ENCODE measurements at regions not wholly inside any gene's neighbourhood (a gene's known extent, or its start where the extent isn't known, plus 50 kb on each side); places are given as distances from the start of the nearest gene placed in this dataset.

DNA sequence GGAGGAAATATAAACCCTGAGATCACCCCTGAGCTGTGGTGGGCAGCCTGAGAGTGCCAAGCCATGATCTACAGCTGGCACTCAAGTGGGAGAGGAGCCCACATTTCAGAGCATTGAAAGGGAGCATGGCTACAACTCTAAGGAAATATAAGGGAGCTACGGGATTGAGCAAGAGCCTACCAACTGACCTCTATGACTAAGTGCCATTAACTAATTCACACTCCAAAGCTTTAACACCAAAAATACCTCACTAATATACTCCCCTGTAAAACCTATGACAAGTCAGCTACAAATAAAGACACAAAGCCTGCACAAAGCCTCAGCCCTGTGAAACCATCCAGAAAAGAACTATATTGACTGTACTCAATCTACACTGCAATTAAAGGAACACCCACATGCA is 286.8 kb upstream of the RPS23 start:
- Histone ChIP-seq H3K4me3 (no peak overlapping the region), H3K36me3 (no peaks in the 10 kb centered on the region), H3K27me3 (no peaks in the 10 kb centered on the region), H3K9me3 (no peaks in the 10 kb centered on the region), H3K27ac (no peak overlapping the region), H3K4me1 (no peaks in the 10 kb centered on the region)
- intact Hi-C loops (cut with DNase I; ENCODE audit: low total_unique reads): no loop called here
- no peak for TF ChIP-seq POLR2A (IDR thresholded peaks at IDR 0.05)
- TF ChIP-seq, protein P1, sequence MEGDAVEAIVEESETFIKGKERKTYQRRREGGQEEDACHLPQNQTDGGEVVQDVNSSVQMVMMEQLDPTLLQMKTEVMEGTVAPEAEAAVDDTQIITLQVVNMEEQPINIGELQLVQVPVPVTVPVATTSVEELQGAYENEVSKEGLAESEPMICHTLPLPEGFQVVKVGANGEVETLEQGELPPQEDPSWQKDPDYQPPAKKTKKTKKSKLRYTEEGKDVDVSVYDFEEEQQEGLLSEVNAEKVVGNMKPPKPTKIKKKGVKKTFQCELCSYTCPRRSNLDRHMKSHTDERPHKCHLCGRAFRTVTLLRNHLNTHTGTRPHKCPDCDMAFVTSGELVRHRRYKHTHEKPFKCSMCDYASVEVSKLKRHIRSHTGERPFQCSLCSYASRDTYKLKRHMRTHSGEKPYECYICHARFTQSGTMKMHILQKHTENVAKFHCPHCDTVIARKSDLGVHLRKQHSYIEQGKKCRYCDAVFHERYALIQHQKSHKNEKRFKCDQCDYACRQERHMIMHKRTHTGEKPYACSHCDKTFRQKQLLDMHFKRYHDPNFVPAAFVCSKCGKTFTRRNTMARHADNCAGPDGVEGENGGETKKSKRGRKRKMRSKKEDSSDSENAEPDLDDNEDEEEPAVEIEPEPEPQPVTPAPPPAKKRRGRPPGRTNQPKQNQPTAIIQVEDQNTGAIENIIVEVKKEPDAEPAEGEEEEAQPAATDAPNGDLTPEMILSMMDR (IDR thresholded peaks at IDR 0.05): no peak
- no peak for DNase-seq

DNA sequence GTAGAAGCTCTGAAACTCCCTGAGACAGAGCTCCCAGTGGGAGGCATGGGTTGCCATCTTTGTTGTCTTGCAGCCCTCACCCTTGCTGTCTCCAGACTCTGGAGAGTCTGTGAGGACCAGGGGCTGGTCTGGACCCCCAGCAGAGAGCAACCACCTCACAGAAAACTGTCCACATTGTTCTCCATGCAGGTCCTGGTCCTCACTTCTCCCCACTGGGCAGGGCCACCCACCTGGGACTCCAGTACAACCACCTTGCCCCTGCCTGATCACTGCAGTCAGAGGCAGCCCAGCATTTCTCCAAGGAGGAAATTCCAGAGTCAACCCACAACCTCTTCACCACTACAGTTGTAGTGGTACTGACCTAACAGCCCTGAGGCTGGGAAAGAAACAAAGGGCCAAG is 285.6 kb upstream of the RPS23 start:
- Histone ChIP-seq H3K4me3 (no peak overlapping the region), H3K27me3 (no peaks in the 10 kb centered on the region), H3K4me1 (no peaks in the 10 kb centered on the region), H3K27ac (no peak overlapping the region), H3K9me3 (no peaks in the 10 kb centered on the region), H3K36me3 (no peaks in the 10 kb centered on the region)
- intact Hi-C loops (cut with DNase I; ENCODE audit: low total_unique reads): no loop called here
- DNase-seq: no peak
- TF ChIP-seq POLR2A (IDR thresholded peaks at IDR 0.05): no peak
- TF ChIP-seq, protein P1 (IDR thresholded peaks at IDR 0.05): no peak

DNA sequence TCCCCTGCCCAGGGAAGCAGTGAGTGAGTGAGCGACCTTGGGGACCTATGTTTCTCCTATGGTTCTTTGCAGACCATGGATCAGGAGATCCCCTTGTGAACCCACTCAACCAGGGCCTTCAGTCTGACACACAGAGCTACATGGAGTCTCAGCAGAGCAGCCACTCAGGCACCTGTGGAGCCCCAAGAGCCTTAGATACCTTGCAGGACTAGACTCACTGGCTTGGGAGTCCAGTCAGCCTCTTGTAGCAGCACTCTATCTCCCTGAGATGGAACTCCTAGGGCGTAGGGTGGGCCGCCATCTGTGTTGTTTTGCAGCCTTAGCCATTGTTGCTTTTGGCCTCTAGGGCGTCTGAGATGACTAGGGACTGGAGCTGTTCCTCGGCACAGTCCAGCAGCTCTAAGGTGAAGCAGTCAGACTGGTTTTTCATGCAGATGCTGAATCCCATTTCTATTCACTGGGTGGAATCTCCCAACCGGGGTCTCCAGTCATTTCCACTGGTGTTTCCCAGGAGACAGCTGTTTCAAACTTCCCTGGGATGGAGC is 284.6 kb upstream of the RPS23 start:
- H3K4me1 ChIP-seq: no peaks in the 10 kb centered on the region
- intact Hi-C loops (cut with DNase I; ENCODE audit: low total_unique reads): no loop called here
- no peak for DNase-seq
- H3K36me3 ChIP-seq: no peaks in the 10 kb centered on the region
- H3K27ac ChIP-seq: no peak overlapping the region
- no peak overlapping the region for H3K4me3 ChIP-seq
- no peaks in the 10 kb centered on the region for H3K27me3 ChIP-seq
- TF ChIP-seq, protein P1 (IDR thresholded peaks at IDR 0.05): no peak
- no peak for TF ChIP-seq POLR2A (IDR thresholded peaks at IDR 0.05)
- no peaks in the 10 kb centered on the region for H3K9me3 ChIP-seq

DNA sequence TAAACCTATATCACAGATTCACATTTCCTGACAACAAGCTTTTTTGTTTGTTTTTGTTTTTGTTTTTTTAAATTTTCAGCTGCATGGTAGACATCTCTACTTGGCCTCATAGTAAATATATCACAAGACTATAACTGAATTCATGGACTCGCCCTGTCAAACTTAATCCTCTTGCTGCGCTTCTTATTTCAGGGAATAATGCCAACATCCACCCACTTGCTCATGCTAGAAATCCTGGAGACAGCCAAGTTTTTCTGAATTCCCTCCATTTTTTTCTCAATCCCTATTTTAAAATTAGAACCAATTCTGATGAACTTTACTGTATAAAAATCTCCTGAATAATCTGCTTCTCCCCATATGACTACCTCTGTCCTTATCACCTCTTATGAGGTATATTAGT is 283.6 kb upstream of the RPS23 start:
- no peak overlapping the region for H3K27ac ChIP-seq
- no peak for DNase-seq
- no peaks in the 10 kb centered on the region for H3K27me3 ChIP-seq
- intact Hi-C loops (cut with DNase I; ENCODE audit: low total_unique reads): no loop called here
- no peaks in the 10 kb centered on the region for H3K36me3 ChIP-seq
- H3K4me3 ChIP-seq: no peak overlapping the region
- H3K9me3 ChIP-seq: no peaks in the 10 kb centered on the region
- TF ChIP-seq, protein P1 (IDR thresholded peaks at IDR 0.05): no peak
- TF ChIP-seq POLR2A (IDR thresholded peaks at IDR 0.05): no peak
- no peaks in the 10 kb centered on the region for H3K4me1 ChIP-seq

DNA sequence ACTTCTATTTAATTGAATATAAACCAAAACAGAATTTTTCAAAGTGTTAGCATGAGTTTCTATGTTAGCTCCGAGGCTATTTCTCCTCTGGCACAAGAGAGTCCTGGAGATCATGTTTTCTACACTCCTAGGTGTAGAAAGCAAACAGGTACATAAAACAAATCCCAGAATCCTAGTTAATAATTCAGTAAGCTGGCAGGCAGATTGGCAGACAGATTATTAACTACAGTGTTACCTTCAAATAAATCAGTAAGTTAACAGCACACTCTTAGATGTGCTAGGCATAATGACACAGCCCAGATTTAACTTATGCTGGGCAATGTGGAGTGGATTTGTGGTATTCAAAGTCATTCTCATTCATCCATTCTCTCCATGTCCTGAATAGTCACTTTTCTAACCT is 282.8 kb upstream of the RPS23 start:
- intact Hi-C loops (cut with DNase I; ENCODE audit: low total_unique reads): no loop called here
- DNase-seq: no peak
- no peak overlapping the region for H3K4me3 ChIP-seq
- TF ChIP-seq, protein P1 (IDR thresholded peaks at IDR 0.05): no peak
- no peak for TF ChIP-seq POLR2A (IDR thresholded peaks at IDR 0.05)
- H3K4me1 ChIP-seq: no peaks in the 10 kb centered on the region
- no peaks in the 10 kb centered on the region for H3K27me3 ChIP-seq
- H3K27ac ChIP-seq: no peak overlapping the region
- H3K9me3 ChIP-seq: no peaks in the 10 kb centered on the region
- H3K36me3 ChIP-seq: no peaks in the 10 kb centered on the region

All from uterus (tissue), 3 donors.